Neural crest cell (in vitro differentiated cells): ENCODE measurements at regions not wholly inside any gene's neighbourhood (a gene's known extent, or its start where the extent isn't known, plus 50 kb on each side); places are given as distances from the start of the nearest gene placed in this dataset.

Experiments used
- DNase-seq: peaks from one replicate; pipeline ENCODE4 v3.0.0; 2021; ENCODE audit warnings: low read depth, mixed read lengths, low spot score
- H3K27ac Mint-ChIP-seq: one replicate; pipeline ENCODE4 v1.8.0; 2021; ENCODE audit warnings: mild to moderate bottlenecking, mixed read lengths; ENCODE audit not compliant: unreplicated experiment
- H3K27me3 Mint-ChIP-seq: 2 replicates; pipeline ENCODE4 v1.8.0; 2021; ENCODE audit warnings: low read depth, mild to moderate bottlenecking, mixed read lengths
- H3K36me3 Mint-ChIP-seq: 2 replicates; pipeline ENCODE4 v1.8.0; 2021; ENCODE audit warnings: low read depth, mild to moderate bottlenecking, mixed read lengths
- H3K4me1 Mint-ChIP-seq: 2 replicates; pipeline ENCODE4 v1.8.0; 2021; ENCODE audit warnings: mixed read lengths
- H3K4me3 Mint-ChIP-seq: one replicate; pipeline ENCODE4 v1.8.0; 2021; ENCODE audit warnings: mild to moderate bottlenecking, mixed read lengths
- H3K9me3 Mint-ChIP-seq: 2 replicates; pipeline ENCODE4 v1.8.0; 2021; ENCODE audit warnings: mixed read lengths
- CTCF ChIP-seq: fragments of 200-600 bp; sonication (generic); conservative IDR thresholded peaks from 2 replicates; pipeline ENCODE4 v1.5.0; 2021; ENCODE audit warnings: antibody characterized with exemption, mild to moderate bottlenecking

GRCh38 chr7:25543210-25543609 lies 314.9 kb upstream of the NPVF start:
- TF ChIP-seq CTCF, result no peak
- H3K27me3 Mint-ChIP-seq, result peaks cover 5% of the 10 kb centered on the region
- peaks cover 7% of the 10 kb centered on the region for H3K9me3 Mint-ChIP-seq
- peaks cover 4% of the 10 kb centered on the region for H3K36me3 Mint-ChIP-seq
- no peak overlapping the region for H3K27ac Mint-ChIP-seq
- H3K4me1 Mint-ChIP-seq, result peaks cover 16% of the 10 kb centered on the region
- no peak overlapping the region for H3K4me3 Mint-ChIP-seq
- DNase-seq, result no peak

GRCh38 chr7:25543798-25544197 lies 315.5 kb upstream of the NPVF start:
- Mint-ChIP-seq H3K27ac (no peak overlapping the region), H3K36me3 (peaks cover 4% of the 10 kb centered on the region), H3K4me3 (no peak overlapping the region), H3K27me3 (peaks cover 5% of the 10 kb centered on the region), H3K9me3 (peaks cover 7% of the 10 kb centered on the region), H3K4me1 (peaks cover 19% of the 10 kb centered on the region)
- no peak for TF ChIP-seq CTCF
- DNase-seq, result no peak

- peaks cover 4% of the 10 kb centered on the region for H3K36me3 Mint-ChIP-seq
- no peak overlapping the region for H3K27ac Mint-ChIP-seq
- H3K9me3 Mint-ChIP-seq, result peaks cover 7% of the 10 kb centered on the region
- no peak overlapping the region for H3K4me3 Mint-ChIP-seq
- DNase-seq, result no peak
- H3K4me1 Mint-ChIP-seq, result peaks cover 19% of the 10 kb centered on the region
- peaks cover 5% of the 10 kb centered on the region for H3K27me3 Mint-ChIP-seq
- no peak for TF ChIP-seq CTCF
Measured at GRCh38 chr7:25544254-25544653, 316.0 kb upstream of the NPVF start.

- peaks cover 5% of the 10 kb centered on the region for H3K27me3 Mint-ChIP-seq
- peak overlapping the region; percentile 92 for H3K27ac Mint-ChIP-seq
- TF ChIP-seq CTCF, result no peak
- peaks cover 7% of the 10 kb centered on the region for H3K9me3 Mint-ChIP-seq
- DNase-seq, result no peak
- no peak overlapping the region for H3K4me3 Mint-ChIP-seq
- peaks cover 4% of the 10 kb centered on the region for H3K36me3 Mint-ChIP-seq
- H3K4me1 Mint-ChIP-seq, result peaks cover 28% of the 10 kb centered on the region
Measured at GRCh38 chr7:25545124-25546008, 317.1 kb upstream of the NPVF start.

GRCh38 chr7:25546306-25546705 lies 318.0 kb upstream of the NPVF start:
- Mint-ChIP-seq H3K36me3 (peaks cover 4% of the 10 kb centered on the region), H3K4me3 (no peak overlapping the region), H3K27ac (no peak overlapping the region), H3K9me3 (peaks cover 7% of the 10 kb centered on the region), H3K27me3 (peaks cover 5% of the 10 kb centered on the region), H3K4me1 (peaks cover 28% of the 10 kb centered on the region)
- DNase-seq, result no peak
- no peak for TF ChIP-seq CTCF
